Duodenal mucosa (tissue), 2 donors: ENCODE measurements at regions not wholly inside any gene's neighbourhood (a gene's known extent, or its start where the extent isn't known, plus 50 kb on each side); places are given as distances from the start of the nearest gene placed in this dataset.

Experiments
- H3K27ac ChIP-seq: one replicate; pipeline ENCODE4 v1.7.0; 2013; ENCODE audit warnings: low read depth, low read length
- H3K27me3 ChIP-seq, 2 donors: one replicate each; pipeline ENCODE4 v1.7.0; 2013; ENCODE audit warnings: low read length in 2 of 2, control low read depth in 1 of 2; ENCODE audit not compliant: insufficient read depth in 2 of 2, control insufficient read depth in 1 of 2
- H3K36me3 ChIP-seq, 2 donors: one replicate each; pipeline ENCODE4 v1.7.0; 2013; ENCODE audit warnings: low read length in 2 of 2, control low read depth in 1 of 2; ENCODE audit not compliant: insufficient read depth in 2 of 2, control insufficient read depth in 1 of 2
- H3K4me1 ChIP-seq, 2 donors: one replicate each; pipeline ENCODE4 v1.7.0; 2013; ENCODE audit warnings: low read length in 2 of 2, control low read depth in 1 of 2; ENCODE audit not compliant: insufficient read depth in 2 of 2, control insufficient read depth in 1 of 2
- H3K4me3 ChIP-seq, 2 donors: one replicate each; pipeline ENCODE4 v1.7.0; 2013; ENCODE audit warnings: low read length in 2 of 2, low read depth in 1 of 2
- H3K9ac ChIP-seq, 2 donors: one replicate each; pipeline ENCODE4 v1.7.0; 2013; ENCODE audit warnings: low read length in 2 of 2, low read depth in 1 of 2
- H3K9me3 ChIP-seq, 2 donors: one replicate each; pipeline ENCODE4 v1.7.0; 2013; ENCODE audit warnings: low read length in 2 of 2, control low read depth in 1 of 2; ENCODE audit not compliant: control insufficient read depth in 1 of 2

DNA sequence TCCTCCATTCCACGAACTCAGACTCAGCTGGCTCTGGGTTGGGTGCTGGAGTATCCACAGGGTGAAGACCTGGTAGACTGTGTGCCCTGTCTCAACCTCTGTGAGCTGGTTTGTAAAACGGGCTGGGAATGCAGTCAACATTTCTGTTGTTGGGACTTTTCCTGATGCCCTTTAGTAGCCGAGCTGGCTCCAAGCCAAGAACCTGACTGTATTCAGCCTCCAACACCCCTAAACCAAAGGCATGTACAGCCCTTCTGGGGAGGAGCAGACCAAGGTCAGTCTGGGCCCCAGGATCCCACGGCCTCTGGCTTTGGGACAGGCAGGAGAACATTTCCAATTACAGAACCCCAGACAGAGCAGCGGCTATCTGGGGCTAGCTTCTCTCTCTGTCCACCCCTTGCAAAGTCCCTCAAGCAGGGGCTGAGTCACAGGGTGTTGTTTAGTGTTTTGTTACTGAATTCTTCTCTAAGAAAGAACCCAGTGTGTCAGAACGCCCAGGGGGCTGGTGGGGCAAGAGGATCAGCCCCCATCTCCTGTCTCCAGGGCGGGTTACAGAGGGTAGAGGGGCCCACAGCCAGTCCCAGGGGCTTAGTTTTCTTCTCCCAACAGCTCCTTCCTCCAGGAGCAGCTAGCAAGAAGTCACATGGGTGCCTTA lies 56.8 kb upstream of the SLC6A6 start:
- Histone ChIP-seq H3K9ac (no peak overlapping the region), H3K4me3 (no peak overlapping the region), H3K4me1 (no peaks in the 10 kb centered on the region), H3K27me3 (no peaks in the 10 kb centered on the region), H3K27ac (no peak overlapping the region), H3K36me3 (no peaks in the 10 kb centered on the region), H3K9me3 (no peaks in the 10 kb centered on the region)

DNA sequence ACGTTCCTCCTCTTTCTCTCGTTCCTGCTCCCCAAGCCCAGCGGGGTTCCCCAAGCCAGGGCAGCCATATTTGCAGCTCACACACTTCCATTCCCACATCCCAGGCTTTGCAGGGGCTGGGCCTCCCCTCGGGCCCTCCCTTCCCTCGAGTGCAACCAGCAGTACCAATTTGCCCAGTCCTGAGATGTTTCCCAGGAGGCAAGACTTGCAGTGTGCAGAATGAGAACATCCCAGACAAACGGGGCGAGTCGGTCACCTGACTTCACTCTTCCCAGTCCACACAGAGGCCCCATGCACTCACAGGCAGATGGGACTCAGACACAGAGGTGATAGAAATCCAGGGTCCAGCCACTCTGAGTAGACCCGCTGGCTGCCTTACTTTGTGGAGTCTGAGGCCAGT lies 56.2 kb upstream of the SLC6A6 start:
- no peak overlapping the region for H3K4me3 ChIP-seq
- no peak overlapping the region for H3K9ac ChIP-seq
- H3K27me3 ChIP-seq = no peaks in the 10 kb centered on the region
- H3K36me3 ChIP-seq = no peaks in the 10 kb centered on the region
- H3K4me1 ChIP-seq = no peaks in the 10 kb centered on the region
- no peak overlapping the region for H3K27ac ChIP-seq
- no peaks in the 10 kb centered on the region for H3K9me3 ChIP-seq

- Histone ChIP-seq H3K27ac (no peak overlapping the region), H3K36me3 (no peaks in the 10 kb centered on the region), H3K9me3 (no peaks in the 10 kb centered on the region), H3K4me3 (no peak overlapping the region), H3K27me3 (no peaks in the 10 kb centered on the region), H3K9ac (no peak overlapping the region), H3K4me1 (no peaks in the 10 kb centered on the region)
Measured at GRCh38 chr3:14346642-14347041, 55.8 kb upstream of the SLC6A6 start.

GRCh38 chr3:14347110-14347509 lies 55.3 kb upstream of the SLC6A6 start:
- no peaks in the 10 kb centered on the region for H3K27me3 ChIP-seq
- no peaks in the 10 kb centered on the region for H3K4me1 ChIP-seq
- no peaks in the 10 kb centered on the region for H3K9me3 ChIP-seq
- H3K9ac ChIP-seq = no peak overlapping the region
- no peak overlapping the region for H3K4me3 ChIP-seq
- no peak overlapping the region for H3K27ac ChIP-seq
- H3K36me3 ChIP-seq = no peaks in the 10 kb centered on the region

GRCh38 chr3:14351617-14352001 lies 50.8 kb upstream of the SLC6A6 start:
- H3K27ac ChIP-seq = no peak overlapping the region
- H3K27me3 ChIP-seq = no peaks in the 10 kb centered on the region
- no peak overlapping the region for H3K4me3 ChIP-seq
- H3K36me3 ChIP-seq = no peaks in the 10 kb centered on the region
- H3K4me1 ChIP-seq = peaks cover 0 to 2% of the 10 kb centered on the region in 2 donors
- no peaks in the 10 kb centered on the region for H3K9me3 ChIP-seq
- no peak overlapping the region for H3K9ac ChIP-seq

DNA sequence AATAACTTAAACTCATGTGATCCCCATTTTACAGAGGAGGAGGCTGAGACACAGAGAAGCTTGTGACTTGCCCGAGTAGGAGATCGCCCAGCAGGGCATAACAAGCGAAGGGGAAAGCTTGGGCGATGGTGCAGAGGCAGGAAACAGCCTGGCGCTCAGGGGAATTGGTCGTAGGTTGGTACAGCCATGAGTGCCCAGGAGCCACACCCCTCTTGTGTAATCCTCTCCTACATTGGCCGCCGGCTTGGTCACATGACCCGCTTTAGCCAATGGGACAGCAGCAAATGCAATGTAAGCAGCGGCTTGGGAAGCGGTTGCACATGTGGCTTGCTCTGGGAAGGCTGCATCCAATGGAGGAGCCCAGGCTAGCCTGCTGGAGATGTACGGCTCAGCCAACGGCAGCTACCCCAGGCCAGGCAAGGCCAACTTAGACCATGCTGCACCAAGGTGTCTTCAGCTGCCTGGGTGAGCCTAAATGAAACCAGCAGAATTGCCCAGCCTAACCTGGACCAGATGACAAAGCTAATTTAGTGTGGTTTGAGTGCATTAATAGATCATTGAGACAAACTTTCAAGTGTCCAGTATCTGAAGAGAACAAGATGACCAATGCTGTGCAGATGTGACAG lies 50.3 kb upstream of the SLC6A6 start:
- Histone ChIP-seq H3K27me3 (no peaks in the 10 kb centered on the region), H3K4me1 (peaks cover 0 to 2% of the 10 kb centered on the region in 2 donors), H3K9ac (no peak overlapping the region), H3K4me3 (no peak overlapping the region), H3K36me3 (no peaks in the 10 kb centered on the region), H3K9me3 (no peaks in the 10 kb centered on the region), H3K27ac (no peak overlapping the region)
